ENCODE measurements at regions not wholly inside any gene's neighbourhood (a gene's known extent, or its start where the extent isn't known, plus 50 kb on each side); places are given as distances from the start of the nearest gene placed in this dataset.

- DNase-seq (ENCODE audit: low spot score) = no peak
Observed at GRCh38 chr3:80215191-80215590, 447.4 kb upstream of the ROBO1 start.

DNA sequence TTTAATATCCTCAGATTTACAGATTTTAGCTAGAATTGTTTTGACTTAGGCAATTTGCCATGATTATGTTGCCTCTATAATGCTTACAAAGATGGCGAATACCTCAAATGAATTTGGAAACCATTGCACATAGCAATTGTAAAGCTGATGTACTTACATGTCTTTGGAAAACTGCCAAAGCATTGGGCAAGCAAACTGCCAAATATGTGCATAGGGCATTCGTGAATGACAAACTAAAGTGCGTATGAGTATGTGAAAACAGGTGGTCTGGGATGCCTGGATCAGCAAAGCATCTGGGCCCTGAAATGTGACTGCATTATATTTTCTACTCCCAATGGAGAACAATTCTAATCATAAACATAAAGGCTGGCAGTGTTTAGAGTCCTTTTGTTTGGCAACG, 445.3 kb upstream of the ROBO1 start:
- DNase-seq (ENCODE audit: low spot score) = no peak

DNA sequence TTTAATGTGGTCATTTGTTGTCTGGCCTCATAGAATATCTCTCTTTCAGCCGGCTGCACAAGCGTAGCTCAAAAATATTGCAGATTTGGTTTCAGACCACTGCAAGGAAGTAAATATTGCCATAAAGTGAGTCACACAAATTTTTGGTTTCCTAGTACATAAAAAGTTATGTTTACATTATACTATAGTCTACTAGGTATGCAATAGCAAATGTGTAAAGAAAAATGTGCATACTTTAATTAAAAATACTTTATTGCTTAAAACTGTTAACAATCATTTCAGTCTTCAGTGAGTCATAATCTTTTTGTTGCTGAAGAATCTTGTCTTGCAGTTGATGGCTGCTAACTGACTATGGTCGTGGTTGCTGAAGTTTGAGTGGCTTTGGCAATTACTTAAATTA, 425.1 kb upstream of the ROBO1 start:
- DNase-seq (ENCODE audit: low spot score) = no peak

DNA sequence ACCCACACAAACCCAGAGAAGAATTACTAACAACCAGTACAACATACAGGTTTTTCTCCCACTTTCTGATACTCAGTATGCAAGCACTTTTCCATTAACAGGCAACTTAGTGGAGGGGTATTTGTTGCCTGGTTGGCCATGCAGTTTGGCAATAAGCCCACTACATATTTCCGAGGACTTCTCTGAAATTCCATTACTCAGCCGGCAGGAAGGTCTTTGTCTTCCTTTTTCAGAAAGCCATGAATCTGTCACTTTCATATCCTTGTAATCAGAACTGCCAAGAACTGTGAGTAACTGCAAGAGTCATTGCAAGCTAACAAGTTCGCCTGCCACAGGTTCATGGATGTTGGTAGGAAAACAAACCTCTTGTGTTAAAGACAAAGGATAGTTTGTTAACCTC, 422.3 kb upstream of the ROBO1 start:
- DNase-seq (ENCODE audit: low spot score) = peak; percentile 62

DNA sequence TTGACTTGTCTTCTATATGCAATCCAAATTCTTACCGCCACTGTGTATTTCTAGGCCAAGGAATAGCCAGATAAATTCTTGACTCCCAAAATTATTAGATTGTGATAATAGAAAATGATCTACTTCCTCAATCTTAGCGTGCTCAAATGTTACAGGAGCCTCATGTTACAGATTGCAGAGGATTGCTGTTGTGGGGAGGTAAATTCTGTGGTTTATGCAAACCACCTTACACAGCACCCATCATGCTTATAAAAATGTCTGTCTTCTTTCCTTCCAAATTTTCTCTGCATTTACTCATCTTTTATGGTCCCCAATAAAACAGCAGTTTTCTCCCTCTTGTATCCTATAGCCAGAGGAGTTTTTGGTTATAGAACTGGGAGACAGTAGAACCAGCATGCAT, 420.2 kb upstream of the ROBO1 start:
- DNase-seq (ENCODE audit: low spot score) = no peak

- no peak for DNase-seq (ENCODE audit: low spot score)
Observed at GRCh38 chr3:80159990-80160506, 392.2 kb upstream of the ROBO1 start.

DNA sequence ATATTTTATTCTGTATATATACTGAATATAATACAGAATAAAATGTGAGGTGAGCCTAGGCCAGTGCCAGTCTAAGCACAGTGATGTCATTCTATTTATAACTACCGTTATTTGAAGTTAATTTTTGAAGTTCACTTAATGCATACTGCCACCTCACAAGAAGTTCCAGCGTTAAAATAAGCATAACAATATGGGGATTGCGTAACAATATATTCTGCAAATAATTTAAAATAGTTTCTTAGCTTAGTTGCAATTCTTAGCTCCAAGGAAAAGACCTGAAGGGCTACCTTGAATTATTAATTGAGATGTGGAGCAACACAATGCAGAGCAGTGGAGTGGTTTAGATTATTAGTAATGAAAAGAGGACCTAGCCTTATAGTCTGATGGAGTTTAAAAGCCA, 390.5 kb upstream of the ROBO1 start:
- no peak for DNase-seq (ENCODE audit: low spot score)

DNA sequence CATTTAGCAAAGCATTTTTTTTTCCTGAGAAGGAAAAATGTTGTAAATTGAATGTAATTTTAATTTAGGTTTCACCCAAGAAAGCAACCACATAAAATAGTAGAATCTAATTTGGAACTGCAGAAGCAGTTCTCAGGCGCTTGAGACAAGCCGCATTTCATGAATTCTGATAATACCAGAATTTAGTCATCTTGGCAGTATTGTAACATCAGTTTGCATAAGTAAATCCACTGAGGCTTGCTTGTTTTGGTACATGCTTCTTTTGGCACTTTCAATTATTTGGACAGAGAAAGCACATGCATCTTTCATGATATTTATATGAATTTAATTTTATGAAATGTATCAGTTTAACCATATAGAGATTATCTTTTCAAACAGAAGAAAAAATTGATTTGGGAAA, 389.7 kb upstream of the ROBO1 start:
- no peak for DNase-seq (ENCODE audit: low spot score)

DNA sequence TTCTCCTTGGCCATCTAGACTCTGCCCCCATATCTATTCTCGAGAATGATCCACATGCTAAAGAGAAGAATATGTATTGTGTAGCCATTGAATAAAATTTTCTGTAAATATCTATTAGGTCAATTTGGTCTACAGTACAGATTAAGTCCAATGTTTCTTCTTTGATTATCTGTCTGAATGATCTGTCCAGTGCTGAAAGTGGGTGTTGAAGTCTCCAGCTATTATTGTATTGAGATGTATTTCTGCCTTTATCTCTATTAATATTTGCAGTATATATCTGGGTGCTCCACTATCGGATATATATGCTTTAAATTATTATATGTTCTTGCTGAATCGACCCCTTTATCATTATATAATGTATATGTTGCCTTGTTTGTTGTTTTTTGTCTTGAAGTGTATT, 384.9 kb upstream of the ROBO1 start:
- DNase-seq (ENCODE audit: low spot score) = no peak

- no peak for DNase-seq (ENCODE audit: low spot score)
Observed at GRCh38 chr3:80142714-80143113, 374.9 kb upstream of the ROBO1 start.

DNA sequence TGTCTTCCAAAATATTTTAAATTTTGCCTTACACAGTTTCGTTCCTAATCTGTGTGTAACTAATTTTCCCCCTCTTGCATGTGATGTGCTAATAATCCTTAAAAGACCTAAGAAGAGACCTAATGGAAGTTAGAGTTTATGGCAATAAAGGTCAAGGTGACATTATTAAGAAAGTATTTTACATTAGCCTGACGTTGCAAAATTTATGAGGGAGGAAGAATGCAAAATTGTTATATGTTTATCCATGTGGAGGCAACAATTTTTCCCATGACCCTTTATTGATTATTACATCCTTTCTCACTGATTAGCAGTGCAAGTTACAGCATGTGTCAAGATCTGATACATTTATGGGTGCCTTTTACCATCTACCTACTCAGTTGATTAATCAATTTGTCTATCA, 373.8 kb upstream of the ROBO1 start:
- no peak for DNase-seq (ENCODE audit: low spot score)

- DNase-seq (ENCODE audit: low spot score) = no peak
Observed at GRCh38 chr3:80116281-80116680, 348.5 kb upstream of the ROBO1 start.

DNA sequence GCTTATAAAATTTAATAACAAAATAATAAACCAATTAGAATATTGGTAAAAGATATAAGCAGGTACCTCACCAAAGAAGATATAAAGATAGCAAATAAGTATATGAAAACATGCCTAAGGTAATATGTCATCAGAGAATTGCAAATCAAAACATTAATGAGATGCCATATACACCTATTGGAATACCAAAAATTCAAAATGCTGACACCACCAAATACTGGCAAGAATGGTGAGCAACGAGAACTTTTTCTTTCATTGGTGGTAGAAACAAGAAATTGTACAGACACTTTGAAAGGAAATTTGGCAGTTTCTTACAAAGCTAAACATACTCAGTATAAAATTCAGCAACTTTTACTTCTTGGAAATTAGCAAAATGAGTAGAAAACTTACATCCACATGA, 346.9 kb upstream of the ROBO1 start:
- no peak for DNase-seq (ENCODE audit: low spot score)

DNA sequence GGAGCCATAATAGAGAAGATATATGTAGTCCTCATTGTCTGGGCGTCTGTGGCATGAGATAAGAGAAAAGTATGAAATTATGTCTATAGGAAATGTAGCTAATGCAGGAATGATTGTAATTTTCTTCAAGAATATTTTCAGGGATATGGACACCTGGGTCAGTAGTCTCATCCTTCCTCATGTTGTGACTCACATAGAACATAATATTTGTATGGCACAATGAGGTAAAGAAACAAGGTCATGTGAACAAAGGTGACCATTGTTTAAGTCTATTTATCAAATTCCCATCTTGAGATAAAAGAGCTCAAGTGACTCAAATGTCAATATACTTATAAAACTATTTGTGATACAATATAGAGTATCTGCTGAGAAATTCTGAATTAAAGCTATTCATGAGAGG, 345.5 kb upstream of the ROBO1 start:
- DNase-seq (ENCODE audit: low spot score) = no peak

- DNase-seq (ENCODE audit: low spot score) = no peak
Observed at GRCh38 chr3:80099559-80100066, 331.8 kb upstream of the ROBO1 start.

GRCh38 chr3:80097674-80098073, 329.9 kb upstream of the ROBO1 start:
- no peak for DNase-seq (ENCODE audit: low spot score)

- no peak for DNase-seq (ENCODE audit: low spot score)
Observed at GRCh38 chr3:80096909-80097308, 329.1 kb upstream of the ROBO1 start.

- DNase-seq (ENCODE audit: low spot score) = no peak
Observed at GRCh38 chr3:80094589-80094988, 326.8 kb upstream of the ROBO1 start.

DNA sequence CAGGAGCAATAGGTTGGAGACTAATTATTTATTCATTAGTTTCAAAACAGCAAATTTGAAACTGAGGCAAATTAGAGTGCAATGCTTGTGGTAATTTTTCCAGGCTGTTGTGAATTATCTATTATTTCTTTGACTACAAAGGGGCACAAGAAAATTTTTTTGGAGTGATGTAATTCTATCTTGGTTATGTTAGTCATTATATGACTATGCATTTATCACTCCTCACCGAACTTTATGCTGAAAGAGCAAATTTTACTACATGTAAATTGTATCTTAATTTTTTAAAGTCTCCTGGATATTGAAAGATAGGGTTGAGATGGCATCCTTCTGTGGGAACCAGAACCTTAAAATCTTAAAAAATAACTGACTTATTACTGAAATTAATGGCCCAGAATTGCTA, 320.0 kb upstream of the ROBO1 start:
- DNase-seq (ENCODE audit: low spot score) = no peak

DNA sequence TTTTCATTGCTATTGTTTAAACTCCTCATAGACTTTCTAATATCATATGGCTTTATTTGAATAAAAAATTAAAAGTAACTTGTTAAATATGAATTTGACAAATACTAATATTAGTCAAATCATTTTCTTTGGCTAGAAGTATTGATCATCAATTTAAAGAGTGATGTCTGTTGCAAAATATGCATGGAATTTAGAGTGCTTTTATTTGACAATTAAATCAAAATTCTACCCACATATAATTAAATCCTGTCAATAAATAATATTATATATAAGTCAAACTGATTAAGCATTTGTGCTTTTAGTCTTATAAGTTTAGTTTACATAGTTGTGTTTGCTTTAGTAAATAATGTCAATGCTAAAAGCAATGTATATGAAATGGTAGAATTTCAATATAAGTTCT, 318.6 kb upstream of the ROBO1 start:
- no peak for DNase-seq (ENCODE audit: low spot score)

DNA sequence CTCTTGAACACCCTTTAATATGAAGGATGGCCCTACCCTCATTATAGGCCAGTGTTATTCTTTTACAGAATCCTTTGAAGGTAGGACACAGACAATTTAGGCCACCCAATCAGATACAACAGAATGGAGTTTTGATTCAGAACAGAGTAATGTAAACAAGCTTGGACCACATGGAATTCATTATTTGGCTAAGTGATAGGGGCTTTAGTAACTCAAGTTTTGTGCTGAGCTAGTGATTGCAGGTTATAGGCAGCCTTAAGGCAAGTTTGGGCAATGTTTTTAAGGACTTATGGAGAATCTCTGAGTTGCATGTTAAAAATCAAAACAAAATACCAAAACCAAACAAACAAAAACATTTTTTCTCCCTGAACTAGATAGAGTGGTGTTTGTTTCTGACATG, 312.1 kb upstream of the ROBO1 start:
- no peak for DNase-seq (ENCODE audit: low spot score)

DNA sequence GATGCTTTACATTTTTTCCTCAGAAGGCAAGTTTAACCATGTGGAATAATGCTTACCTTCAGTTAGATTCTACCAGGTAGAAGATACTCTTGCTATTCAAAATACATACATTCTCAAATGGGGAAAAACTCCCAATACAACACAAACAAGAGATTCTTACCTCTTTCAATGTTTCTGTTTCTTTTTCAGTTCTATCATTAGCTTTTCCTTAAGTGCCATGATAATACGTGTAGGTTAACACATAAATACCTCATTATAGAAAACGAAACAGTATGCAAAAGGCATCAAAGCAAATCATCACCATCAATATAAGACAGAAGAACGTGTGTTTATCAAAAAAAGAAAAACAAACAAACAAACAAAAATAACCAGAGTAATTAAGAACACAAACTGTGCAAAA, 300.7 kb upstream of the ROBO1 start:
- no peak for DNase-seq (ENCODE audit: low spot score)

DNA sequence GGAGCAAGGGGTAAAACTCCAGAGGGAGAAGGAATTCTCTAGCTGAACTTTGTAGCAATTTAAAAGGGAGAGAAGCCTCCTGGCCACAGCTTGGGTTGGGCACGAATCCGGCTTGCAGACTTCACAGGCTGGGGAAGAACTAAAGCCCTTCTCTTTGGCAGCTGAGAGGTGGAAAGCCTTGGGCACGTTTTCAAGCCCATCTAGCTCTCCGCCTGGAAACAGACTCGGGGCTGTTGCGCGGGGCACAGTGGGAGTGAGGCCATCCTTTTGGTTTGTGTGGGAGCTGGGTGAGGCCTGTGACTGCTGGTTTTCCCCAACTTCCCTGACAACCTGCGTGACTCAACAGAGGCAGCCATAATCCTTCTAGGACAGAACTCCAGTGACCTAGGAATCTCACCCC, 295.7 kb upstream of the ROBO1 start:
- DNase-seq (ENCODE audit: low spot score) = no peak

GRCh38 chr3:80060664-80061063, 292.9 kb upstream of the ROBO1 start:
- DNase-seq (ENCODE audit: low spot score) = no peak

GRCh38 chr3:80055306-80055705, 287.5 kb upstream of the ROBO1 start:
- DNase-seq (ENCODE audit: low spot score) = no peak
